ENCODE measurements at regions not wholly inside any gene's neighbourhood (a gene's known extent, or its start where the extent isn't known, plus 50 kb on each side); places are given as distances from the start of the nearest gene placed in this dataset.
"Not testable (repeated sequence)": the region's sequence is repeated elsewhere in the genome, so short reads cannot be mapped to it uniquely, and the experiment has no call there.

DNA sequence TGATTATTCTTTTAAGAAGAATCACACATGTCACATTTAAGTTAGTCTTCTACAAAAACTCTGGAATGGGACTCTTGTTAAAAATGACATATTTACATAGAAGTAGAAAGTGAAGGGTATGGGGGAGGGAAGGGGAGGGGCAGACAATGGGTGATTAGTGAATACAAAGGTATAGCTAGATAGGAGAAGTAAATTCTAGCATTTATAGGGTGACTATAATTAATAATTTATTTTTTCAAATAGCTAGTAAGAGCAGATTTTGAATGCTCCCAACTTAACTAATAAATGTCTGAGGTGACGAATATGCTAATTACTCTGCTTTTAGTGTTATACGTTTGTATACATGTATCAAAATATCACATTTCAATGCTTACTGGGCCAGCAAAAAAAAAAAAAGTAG lies 59.4 kb downstream of the BLTP3B start:
- in situ Hi-C loops (cut with MboI; ENCODE audit: low pct_unique_long_range_greater_than_20kb, low sequenced_read_pairs, unreplicated experiment), result no loop called here
- TF ChIP-seq, protein P1, sequence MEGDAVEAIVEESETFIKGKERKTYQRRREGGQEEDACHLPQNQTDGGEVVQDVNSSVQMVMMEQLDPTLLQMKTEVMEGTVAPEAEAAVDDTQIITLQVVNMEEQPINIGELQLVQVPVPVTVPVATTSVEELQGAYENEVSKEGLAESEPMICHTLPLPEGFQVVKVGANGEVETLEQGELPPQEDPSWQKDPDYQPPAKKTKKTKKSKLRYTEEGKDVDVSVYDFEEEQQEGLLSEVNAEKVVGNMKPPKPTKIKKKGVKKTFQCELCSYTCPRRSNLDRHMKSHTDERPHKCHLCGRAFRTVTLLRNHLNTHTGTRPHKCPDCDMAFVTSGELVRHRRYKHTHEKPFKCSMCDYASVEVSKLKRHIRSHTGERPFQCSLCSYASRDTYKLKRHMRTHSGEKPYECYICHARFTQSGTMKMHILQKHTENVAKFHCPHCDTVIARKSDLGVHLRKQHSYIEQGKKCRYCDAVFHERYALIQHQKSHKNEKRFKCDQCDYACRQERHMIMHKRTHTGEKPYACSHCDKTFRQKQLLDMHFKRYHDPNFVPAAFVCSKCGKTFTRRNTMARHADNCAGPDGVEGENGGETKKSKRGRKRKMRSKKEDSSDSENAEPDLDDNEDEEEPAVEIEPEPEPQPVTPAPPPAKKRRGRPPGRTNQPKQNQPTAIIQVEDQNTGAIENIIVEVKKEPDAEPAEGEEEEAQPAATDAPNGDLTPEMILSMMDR (IDR thresholded peaks at IDR 0.05; ENCODE audit: extremely low read depth, insufficient read depth, missing control alignments), result no peak
- no peak for DNase-seq (ENCODE audit: low spot score)

DNA sequence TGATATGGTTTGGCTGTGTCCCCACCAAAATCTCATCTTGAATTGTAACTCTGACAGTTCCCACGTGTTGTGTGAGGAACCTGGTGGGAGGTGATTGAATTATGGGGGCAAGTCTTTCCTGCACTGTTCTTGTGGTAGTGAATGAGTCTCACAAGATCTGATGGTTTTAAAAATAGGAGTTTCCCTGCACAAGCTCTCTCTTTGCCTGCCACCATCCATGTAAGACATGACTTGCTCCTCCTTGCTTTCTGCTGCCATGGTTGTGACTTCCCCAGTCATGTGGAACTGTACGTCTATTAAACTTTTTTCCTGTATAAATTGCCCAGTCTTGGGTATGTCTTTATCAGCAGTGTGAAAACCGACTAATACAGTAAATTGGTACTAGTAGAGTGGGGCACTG lies 63.9 kb downstream of the BLTP3B start:
- DNase-seq (ENCODE audit: low spot score); in situ Hi-C loops (cut with MboI; ENCODE audit: low pct_unique_long_range_greater_than_20kb, low sequenced_read_pairs, unreplicated experiment): not testable (repeated sequence)

DNA sequence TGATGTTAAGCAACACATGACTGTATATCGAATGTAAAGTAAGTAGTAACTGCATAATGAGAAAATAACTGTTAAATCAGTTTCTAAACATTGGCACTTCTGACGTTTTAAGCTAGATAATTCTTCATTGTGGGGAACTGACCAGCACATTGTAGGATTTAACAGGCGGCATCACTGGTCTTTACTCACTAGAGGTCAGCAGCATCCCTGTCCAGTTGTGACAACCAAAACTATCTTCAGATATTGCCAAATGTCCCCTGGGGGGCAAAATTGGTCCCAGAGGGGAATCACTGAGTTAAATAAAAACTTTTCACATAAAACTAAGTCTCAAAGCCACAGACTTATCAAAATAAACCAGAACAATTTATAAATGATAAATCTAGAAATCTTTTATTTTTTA lies 65.3 kb downstream of the BLTP3B start:
- TF ChIP-seq, protein P1 (IDR thresholded peaks at IDR 0.05; ENCODE audit: extremely low read depth, insufficient read depth, missing control alignments), result peak; percentile 5
- in situ Hi-C loops (cut with MboI; ENCODE audit: low pct_unique_long_range_greater_than_20kb, low sequenced_read_pairs, unreplicated experiment), result no loop called here
- no peak for DNase-seq (ENCODE audit: low spot score)

DNA sequence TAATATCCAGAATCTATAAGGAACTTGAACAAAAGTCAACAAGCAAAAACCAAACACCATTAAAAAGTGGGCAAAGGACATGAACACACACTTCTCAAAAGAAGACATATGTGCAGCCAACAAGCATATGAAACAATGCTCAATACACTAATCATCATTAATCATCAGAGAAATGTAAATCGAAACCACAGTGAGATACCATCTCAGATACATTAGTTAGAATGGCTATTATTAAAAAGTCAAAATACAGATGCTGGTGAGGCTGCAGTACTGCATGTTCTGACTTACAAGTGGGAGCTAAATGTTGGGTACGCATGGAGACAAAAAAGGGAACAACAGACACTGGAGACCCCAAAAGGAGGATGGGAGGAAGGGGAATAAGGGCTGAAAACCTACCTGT lies 67.1 kb downstream of the BLTP3B start:
- TF ChIP-seq, protein P1 (IDR thresholded peaks at IDR 0.05; ENCODE audit: extremely low read depth, insufficient read depth, missing control alignments), result no peak
- DNase-seq (ENCODE audit: low spot score), result no peak
- in situ Hi-C loops (cut with MboI; ENCODE audit: low pct_unique_long_range_greater_than_20kb, low sequenced_read_pairs, unreplicated experiment), result no loop called here

- no peak for DNase-seq (ENCODE audit: low spot score)
- in situ Hi-C loops (cut with MboI; ENCODE audit: low pct_unique_long_range_greater_than_20kb, low sequenced_read_pairs, unreplicated experiment), result no loop called here
- TF ChIP-seq, protein P1 (IDR thresholded peaks at IDR 0.05; ENCODE audit: extremely low read depth, insufficient read depth, missing control alignments), result no peak
Measured at GRCh38 chr12:100069795-100070194, 72.9 kb downstream of the BLTP3B start.

GRCh38 chr12:100068305-100068704 lies 74.4 kb downstream of the BLTP3B start:
- in situ Hi-C loops (cut with MboI; ENCODE audit: low pct_unique_long_range_greater_than_20kb, low sequenced_read_pairs, unreplicated experiment), result no loop called here
- DNase-seq (ENCODE audit: low spot score), result no peak
- TF ChIP-seq, protein P1 (IDR thresholded peaks at IDR 0.05; ENCODE audit: extremely low read depth, insufficient read depth, missing control alignments), result no peak

DNA sequence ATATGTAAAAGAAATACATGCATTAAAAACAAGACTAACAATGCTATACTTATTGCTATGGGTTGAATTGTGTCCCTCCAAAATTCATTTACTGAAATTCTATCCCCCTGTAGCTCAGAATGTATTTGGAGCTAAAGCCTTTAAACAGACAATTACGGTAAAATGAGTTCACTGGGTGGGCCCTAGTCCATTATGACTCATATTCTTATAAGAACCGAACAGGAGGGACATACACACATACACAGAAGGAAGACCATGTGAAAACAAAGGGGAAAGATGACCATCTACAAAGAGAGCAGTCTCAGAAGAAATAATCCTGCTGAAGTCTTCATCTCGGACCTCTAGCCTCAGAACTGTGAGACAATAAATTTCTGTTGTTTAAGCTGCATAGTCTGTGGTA lies 77.1 kb upstream of the ANKS1B start:
- in situ Hi-C loops (cut with MboI; ENCODE audit: low pct_unique_long_range_greater_than_20kb, low sequenced_read_pairs, unreplicated experiment), result no loop called here
- DNase-seq (ENCODE audit: low spot score), result no peak
- TF ChIP-seq, protein P1 (IDR thresholded peaks at IDR 0.05; ENCODE audit: extremely low read depth, insufficient read depth, missing control alignments), result no peak
